ENCODE measurements at regions not wholly inside any gene's neighbourhood (a gene's known extent, or its start where the extent isn't known, plus 50 kb on each side); places are given as distances from the start of the nearest gene placed in this dataset.

DNA sequence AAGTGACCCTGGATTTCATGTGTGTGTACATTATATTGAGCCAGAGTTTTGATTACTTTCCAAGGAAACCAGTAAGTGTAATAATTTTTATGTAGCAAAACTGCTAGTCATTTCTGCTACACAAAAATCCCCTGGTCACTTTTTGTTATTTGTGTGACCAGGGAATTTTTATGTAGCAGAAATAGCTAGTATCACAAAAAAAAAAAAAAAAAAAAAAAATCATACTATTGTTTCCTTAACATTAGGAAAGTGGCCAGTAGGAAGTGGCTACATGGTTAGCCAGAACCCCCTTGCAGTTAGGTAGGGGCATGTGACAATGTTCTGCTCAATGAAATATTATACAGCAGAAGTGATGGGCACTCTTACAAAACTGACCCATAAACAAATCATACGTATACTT lies 434.0 kb upstream of the BTBD3 start:
- Histone ChIP-seq H3K9me3 (ENCODE audit: low read depth) (no peaks in the 10 kb centered on the region), H3K27me3 (no peaks in the 10 kb centered on the region), H3K27ac (no peak overlapping the region), H3K4me1 (ENCODE audit: low read depth) (no peaks in the 10 kb centered on the region), H3K4me3 (no peak overlapping the region), H3K36me3 (no peaks in the 10 kb centered on the region)
- TF ChIP-seq, protein P1, sequence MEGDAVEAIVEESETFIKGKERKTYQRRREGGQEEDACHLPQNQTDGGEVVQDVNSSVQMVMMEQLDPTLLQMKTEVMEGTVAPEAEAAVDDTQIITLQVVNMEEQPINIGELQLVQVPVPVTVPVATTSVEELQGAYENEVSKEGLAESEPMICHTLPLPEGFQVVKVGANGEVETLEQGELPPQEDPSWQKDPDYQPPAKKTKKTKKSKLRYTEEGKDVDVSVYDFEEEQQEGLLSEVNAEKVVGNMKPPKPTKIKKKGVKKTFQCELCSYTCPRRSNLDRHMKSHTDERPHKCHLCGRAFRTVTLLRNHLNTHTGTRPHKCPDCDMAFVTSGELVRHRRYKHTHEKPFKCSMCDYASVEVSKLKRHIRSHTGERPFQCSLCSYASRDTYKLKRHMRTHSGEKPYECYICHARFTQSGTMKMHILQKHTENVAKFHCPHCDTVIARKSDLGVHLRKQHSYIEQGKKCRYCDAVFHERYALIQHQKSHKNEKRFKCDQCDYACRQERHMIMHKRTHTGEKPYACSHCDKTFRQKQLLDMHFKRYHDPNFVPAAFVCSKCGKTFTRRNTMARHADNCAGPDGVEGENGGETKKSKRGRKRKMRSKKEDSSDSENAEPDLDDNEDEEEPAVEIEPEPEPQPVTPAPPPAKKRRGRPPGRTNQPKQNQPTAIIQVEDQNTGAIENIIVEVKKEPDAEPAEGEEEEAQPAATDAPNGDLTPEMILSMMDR (IDR thresholded peaks at IDR 0.05; ENCODE audit: low read depth, low read length) = no peak
- no peak for DNase-seq (ENCODE audit: low read depth in 1 of 2, low spot score in 1 of 2)

DNA sequence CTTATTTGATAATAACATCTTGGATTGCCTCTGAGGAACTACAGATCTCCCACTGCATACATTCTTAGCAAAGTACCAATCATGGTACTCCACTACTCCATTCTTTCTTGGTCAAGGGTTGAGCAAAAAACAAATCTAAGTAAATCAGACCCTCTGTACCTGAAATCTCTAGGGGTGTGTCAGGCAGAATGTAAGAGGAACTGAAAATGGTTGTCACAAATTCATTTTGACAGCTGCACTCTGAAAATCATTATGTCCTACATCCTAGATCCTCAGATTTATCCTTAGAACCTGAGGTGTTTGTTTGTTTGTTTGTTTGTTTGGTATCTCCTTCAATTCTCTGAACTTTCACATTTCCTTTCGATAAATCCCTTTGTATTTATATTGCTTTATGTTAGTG lies 433.2 kb upstream of the BTBD3 start:
- H3K36me3 ChIP-seq = no peaks in the 10 kb centered on the region
- no peak overlapping the region for H3K27ac ChIP-seq
- TF ChIP-seq, protein P1 (IDR thresholded peaks at IDR 0.05; ENCODE audit: low read depth, low read length) = no peak
- H3K9me3 ChIP-seq (ENCODE audit: low read depth) = no peaks in the 10 kb centered on the region
- no peak for DNase-seq (ENCODE audit: low read depth in 1 of 2, low spot score in 1 of 2)
- H3K27me3 ChIP-seq = no peaks in the 10 kb centered on the region
- H3K4me3 ChIP-seq = no peak overlapping the region
- H3K4me1 ChIP-seq (ENCODE audit: low read depth) = no peaks in the 10 kb centered on the region

GRCh38 chr20:11492386-11492785 lies 425.3 kb upstream of the BTBD3 start:
- Histone ChIP-seq H3K9me3 (ENCODE audit: low read depth) (no peaks in the 10 kb centered on the region), H3K4me3 (no peak overlapping the region), H3K36me3 (no peaks in the 10 kb centered on the region), H3K4me1 (ENCODE audit: low read depth) (no peaks in the 10 kb centered on the region), H3K27me3 (no peaks in the 10 kb centered on the region), H3K27ac (no peak overlapping the region)
- TF ChIP-seq, protein P1 (IDR thresholded peaks at IDR 0.05; ENCODE audit: low read depth, low read length) = no peak
- no peak for DNase-seq (ENCODE audit: low read depth in 1 of 2, low spot score in 1 of 2)

GRCh38 chr20:11492846-11493245 lies 424.8 kb upstream of the BTBD3 start:
- Histone ChIP-seq H3K27ac (no peak overlapping the region), H3K4me1 (ENCODE audit: low read depth) (no peaks in the 10 kb centered on the region), H3K9me3 (ENCODE audit: low read depth) (no peaks in the 10 kb centered on the region), H3K36me3 (no peaks in the 10 kb centered on the region), H3K4me3 (no peak overlapping the region), H3K27me3 (no peaks in the 10 kb centered on the region)
- TF ChIP-seq, protein P1 (IDR thresholded peaks at IDR 0.05; ENCODE audit: low read depth, low read length) = no peak
- DNase-seq (ENCODE audit: low read depth in 1 of 2, low spot score in 1 of 2) = no peak

GRCh38 chr20:11496380-11496779 lies 421.3 kb upstream of the BTBD3 start:
- no peaks in the 10 kb centered on the region for H3K4me1 ChIP-seq (ENCODE audit: low read depth)
- DNase-seq (ENCODE audit: low read depth in 1 of 2, low spot score in 1 of 2) = no peak
- no peak overlapping the region for H3K27ac ChIP-seq
- H3K27me3 ChIP-seq = no peaks in the 10 kb centered on the region
- TF ChIP-seq, protein P1 (IDR thresholded peaks at IDR 0.05; ENCODE audit: low read depth, low read length) = no peak
- H3K36me3 ChIP-seq = no peaks in the 10 kb centered on the region
- H3K4me3 ChIP-seq = no peak overlapping the region
- H3K9me3 ChIP-seq (ENCODE audit: low read depth) = no peaks in the 10 kb centered on the region

DNA sequence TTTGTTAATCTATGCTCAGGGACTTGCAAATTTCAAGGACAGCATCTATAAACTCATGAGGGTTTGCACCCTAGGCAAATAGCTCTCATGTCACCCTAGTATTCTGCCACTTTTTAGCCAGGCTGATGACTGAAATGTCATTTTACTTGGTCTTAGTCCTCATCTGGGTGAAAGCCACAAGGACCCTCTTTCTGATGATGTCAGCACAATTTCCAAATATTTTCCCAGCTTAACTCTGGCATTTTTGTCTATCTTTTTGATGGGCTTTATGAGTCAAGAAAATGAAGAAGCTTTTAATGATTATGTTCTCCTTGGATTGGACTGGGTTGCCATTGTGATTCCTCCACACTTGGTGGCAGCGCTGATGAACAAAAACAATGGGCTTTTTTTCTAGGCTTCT lies 420.1 kb upstream of the BTBD3 start:
- TF ChIP-seq, protein P1 (IDR thresholded peaks at IDR 0.05; ENCODE audit: low read depth, low read length) = no peak
- no peaks in the 10 kb centered on the region for H3K27me3 ChIP-seq
- no peak overlapping the region for H3K27ac ChIP-seq
- no peak for DNase-seq (ENCODE audit: low read depth in 1 of 2, low spot score in 1 of 2)
- no peaks in the 10 kb centered on the region for H3K4me1 ChIP-seq (ENCODE audit: low read depth)
- no peak overlapping the region for H3K4me3 ChIP-seq
- H3K9me3 ChIP-seq (ENCODE audit: low read depth) = no peaks in the 10 kb centered on the region
- no peaks in the 10 kb centered on the region for H3K36me3 ChIP-seq
